GM19395 (cell line): ENCODE measurements at regions not wholly inside any gene's neighbourhood (a gene's known extent, or its start where the extent isn't known, plus 50 kb on each side); places are given as distances from the start of the nearest gene placed in this dataset.
"Not testable (repeated sequence)": the region's sequence is repeated elsewhere in the genome, so short reads cannot be mapped to it uniquely, and the experiment has no call there.

Experiments
- ATAC-seq: cut with Tn5 transposase; IDR thresholded peaks from one replicate; pipeline ENCODE4 v1.9.1; 2021; ENCODE audit warnings: mild to moderate bottlenecking, moderate library complexity; ENCODE audit not compliant: unreplicated experiment

DNA sequence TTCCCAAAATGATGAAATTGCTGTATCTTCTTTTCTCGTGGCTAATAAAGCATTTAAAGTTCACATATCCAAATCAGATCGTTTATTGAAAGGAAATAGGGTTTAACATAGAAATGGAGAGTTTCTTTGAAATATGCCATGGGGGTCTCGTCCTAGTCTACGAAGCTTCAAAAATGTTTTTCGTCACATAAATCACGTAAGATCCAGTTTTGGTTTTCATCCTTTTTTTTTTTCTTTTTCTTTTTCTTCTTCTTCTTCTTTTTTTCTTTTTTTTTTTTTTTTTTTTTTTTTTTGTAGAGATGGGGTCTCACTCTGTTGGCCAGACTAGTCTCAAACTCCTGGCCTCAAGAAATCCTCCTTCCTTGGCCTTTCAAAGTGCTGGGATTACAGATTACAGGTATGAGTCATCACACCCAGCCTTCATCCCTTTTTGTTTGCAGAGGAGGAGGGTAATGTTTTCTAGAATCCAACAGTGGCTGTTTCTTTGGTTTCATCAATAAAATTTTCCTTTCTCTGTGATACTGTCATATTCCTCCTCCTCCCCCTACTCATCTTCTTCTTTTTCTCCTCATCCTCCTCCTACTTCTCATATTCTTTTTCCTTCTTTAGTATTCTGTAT, 94.7 kb upstream of the LOC128125822 start:
- ATAC-seq: no peak

DNA sequence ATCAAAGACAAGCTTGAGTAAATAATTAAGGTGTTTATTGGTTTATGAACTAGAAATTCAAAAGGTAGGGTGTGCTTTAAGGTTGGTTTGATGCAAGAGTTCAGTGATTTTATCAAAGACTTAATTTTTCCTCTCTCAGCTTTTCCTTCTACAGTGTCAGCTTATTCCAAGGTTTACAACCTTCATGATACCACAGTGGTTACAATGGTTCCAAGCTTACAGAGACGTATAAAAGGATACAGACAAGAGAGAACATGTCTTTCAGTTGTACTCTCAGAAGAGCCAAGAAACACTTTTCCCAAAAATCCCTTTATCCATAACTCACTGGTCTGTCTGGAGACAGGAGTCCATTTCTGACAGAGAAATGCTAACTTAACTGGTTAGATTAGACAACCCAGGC, 93.5 kb upstream of the LOC128125822 start:
- ATAC-seq: no peak

DNA sequence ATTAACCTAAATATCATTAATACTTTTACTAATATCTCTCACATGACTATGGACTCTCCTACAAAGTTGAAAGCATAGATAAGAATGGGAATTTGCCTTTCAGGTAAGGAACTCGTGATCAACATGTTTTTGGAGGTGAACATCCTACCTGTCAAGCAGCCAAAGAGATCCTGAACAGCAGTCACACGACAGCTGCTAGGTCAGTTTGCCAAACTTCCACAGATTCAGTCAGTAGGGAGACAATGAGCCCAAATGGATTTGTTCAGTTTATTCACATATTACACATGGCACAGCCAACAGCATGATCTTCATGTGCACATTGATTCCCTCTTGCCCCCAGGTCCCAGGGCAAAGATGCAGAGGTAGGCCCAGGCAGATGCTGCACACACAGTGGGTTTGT, 86.1 kb upstream of the LOC128125822 start:
- no peak for ATAC-seq

DNA sequence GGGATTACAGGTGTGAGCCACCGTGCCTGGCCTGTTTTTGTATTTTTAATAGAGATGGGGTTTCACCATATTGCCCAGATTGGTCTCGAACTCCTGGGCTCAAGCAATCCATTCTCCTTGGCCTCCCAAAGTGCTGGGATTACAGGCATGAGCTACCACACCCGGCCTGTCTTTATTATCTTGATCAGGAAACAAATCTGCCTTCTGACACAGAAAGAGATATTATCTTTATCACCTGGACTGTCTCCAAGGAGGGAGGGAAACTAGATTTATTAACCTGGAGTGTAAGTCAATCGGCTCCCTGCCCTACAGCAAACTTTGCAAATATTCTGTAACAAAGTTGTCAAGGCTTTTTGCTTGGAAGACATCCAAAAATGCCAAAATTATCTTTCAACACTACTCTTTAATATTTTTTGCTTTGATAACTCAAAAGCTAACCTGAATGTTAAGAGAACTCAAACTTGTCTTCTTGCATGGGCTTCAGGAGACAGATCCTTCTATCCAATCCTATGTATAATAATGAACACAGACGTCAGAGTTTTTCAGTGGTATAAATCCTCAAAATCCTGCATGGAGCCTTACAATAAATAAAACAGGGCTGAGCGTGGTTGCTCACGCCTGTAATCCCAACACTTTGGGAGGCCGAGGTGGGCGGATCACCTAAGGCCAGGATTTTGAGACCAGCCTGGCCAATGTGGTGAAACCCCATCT, 85.0 kb upstream of the LOC128125822 start:
- no peak for ATAC-seq

DNA sequence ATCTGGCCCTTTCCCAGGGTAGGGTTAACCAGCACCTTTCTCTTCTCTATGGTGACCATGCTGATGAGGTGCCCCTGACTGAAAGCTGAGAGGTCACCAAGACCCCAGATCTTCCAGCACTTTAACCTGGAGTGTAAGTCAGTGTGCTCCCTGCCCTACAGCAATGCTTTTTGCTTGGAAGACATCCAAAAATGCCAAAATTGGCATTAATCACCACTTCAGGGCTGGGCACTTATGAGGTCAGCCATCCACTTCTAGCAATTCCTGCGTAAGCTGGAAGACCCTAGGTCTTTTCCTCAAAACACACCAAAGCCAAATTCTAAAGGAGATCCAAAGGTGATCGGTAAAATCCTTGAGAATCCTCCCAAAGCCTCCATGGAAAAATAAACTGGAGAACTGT, 81.2 kb upstream of the LOC128125822 start:
- ATAC-seq: no peak

DNA sequence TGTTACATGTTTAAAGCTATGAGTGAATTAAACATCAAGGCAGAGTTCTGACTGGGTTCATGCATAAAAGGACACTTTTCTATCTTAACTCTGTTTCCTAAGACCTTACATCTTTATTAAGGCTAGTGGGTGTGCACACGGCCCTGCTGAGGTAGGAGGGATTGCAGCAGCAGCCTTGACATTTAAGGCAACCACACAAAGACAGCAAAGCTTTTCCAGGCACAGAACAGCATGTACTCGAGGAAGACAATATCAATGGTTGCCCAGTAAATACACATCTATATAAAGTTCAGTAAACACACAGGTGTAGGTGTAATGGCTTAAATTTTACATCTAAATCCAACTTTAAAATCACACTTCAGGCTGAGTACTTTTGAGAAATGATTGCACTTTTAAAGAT, 79.8 kb upstream of the LOC128125822 start:
- no peak for ATAC-seq

DNA sequence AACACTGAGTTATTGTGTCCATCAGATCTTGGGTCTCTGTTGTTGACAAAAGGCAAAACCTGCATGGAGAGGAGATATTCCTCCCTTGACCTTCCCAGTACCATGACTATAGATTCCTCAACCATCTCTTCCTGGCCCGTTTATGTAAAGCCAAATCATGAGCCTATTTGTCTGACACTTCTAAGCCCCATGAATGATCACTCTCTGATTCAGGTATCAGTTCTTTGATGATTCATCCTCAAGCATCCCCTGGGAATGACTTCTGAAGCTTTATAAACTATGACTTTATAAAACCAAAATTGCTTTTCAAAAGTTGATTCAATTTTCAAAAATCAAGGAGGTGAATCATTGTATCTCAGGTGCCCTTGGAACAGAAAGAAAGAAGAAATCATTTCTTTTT, 78.7 kb upstream of the LOC128125822 start:
- ATAC-seq: no peak

DNA sequence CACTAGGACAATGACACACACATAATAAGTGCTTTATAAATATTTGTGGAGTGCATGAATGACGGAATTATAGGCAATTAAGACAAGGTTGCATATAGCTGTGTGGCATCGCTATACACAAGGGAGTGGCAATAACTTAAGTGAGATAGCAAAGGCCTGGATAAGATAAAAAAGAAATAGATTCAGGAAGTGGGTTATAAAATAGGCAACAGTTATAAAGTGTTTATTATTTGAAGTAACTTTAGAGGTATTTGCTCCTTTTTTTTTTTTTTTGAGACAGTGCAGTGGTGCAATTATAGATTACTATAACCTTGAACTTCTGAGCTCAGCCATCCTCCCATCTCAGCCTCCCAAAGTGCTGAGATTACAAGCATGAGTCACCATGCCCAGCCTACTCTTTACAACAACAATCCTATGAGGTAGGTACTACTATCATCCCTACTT, 75.9 kb upstream of the LOC128125822 start:
- ATAC-seq: no peak

DNA sequence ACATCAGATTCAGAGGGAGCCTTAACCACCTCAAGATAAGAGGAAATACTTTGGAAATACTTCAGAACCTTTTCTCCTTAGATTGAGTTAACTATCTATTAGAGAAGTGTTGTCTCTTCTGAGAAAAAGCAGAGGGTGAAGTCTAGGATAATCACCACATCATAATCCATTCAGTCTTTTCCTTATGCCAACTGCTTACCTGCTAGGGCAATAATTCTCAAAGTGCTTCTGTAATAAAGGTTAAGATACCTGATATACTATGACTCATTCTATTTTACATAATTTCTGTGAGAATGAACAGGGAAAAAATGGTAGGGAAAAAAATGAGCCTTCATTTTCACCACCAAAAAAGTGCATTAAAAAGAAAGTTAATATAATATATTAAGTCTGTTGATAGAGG, 70.1 kb upstream of the LOC128125822 start:
- ATAC-seq: no peak

DNA sequence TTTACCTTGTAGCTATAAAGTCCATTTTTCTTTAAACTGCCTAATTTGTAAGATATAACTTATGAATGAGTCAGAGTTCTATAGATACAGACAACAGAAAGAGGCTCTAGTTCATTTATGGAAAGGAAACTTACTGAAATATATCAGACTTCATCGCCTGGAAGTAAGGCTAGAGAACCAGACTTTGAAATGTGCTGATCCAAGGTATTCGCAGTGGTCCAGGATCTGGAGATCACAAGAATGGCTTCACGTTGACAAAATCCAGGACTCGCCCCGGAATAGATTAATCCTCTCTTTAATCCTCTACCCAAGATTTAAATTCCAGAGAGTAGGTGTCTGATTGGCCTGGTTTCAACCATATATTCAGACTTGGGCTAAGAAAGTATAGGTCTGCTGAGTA, 69.1 kb upstream of the LOC128125822 start:
- ATAC-seq: no peak

DNA sequence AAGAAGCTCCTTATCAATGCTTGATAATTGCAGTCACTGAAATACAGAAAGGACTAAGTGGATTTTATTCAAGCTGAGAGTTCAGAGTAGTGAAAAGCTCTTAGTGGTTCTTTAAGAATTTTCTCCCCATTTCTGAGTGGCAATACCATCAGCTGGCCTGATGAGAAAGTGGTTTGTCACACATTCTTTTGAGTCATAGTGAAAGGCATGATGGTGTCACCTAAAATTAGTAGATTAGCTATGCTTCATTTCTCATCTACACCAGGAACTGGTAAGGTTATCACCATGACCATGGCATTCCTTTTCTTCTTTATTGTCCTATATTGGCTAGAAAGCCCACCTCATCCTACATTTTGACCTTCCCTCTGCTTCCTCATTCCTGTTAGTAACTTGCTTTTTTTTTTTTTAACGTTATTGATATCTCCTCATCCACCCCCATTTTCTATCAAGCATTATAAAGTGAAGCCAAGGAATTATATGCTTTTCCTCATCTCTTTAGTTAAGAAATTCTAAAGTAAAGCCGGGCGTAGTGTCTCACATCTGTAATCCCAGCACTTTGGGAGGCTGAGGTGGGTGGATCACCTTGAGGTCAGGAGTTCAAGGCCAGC, 67.4 kb upstream of the LOC128125822 start:
- ATAC-seq: peak; percentile 98

DNA sequence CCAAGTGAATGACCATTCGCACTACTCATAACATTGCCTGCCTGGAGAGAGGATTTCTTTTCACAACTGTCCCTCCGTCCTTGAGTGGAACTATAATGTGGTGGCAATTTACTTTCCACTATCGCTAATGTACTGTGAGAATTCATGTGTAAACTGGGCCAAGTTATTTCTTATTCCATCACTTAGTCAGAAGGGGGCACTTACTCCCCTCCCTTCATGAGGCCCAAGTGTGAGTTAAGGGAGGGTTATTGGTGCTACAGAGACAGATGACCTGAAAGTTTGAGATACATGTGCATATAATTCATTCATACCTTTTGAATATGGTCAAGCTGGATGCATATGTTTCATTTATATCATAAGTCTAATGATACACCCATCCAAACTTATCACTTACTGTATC, 65.2 kb upstream of the LOC128125822 start:
- no peak for ATAC-seq

DNA sequence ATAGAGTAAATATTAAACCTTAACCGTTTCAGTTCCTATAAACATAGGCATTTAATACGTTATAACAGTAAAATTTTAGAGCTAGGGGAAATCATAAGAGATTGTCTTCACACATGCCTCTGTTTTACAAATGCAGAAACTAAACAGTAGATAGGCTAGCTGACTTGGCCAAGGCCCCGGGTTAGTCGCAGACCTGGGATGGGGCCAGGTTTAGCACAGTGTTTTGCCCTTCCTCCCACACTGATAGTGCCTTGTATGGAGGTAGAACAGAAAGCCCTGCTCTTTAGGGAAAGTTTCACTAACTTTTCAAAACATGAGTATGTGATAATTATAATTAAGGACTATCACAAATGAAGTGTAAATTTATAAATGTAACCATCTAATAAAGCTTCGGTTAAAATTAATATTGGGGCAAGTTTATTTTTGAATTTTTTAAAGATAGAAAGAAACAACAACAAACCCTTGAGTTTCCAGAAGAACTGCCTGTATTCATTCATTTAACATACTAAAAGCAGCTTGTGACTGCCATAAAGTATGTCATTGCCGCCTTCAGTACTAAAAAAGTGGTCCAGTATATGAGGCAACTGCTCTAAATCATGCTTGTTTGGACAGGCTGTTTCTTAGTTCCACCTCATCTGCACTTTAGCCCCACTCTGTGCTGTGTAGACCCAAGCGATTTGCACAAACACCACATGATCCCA, 62.5 kb upstream of the LOC128125822 start:
- ATAC-seq: peak; percentile 40

DNA sequence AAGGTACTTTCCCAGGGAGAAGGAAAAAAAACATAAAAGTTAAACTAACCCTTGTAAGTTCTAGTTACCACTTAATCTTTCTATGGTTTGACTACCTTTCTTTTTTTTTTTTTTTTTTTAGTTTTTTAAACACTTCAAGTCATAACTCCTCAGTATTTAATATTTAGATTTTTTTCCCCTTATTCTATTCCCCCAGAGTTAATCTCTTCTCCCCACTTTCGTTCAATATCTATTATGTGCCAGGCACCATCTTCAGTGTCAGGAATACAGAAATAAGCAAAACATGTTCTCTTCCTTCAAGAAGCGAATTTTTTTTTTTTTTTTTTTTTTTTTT, 62.0 kb upstream of the LOC128125822 start:
- no peak for ATAC-seq

DNA sequence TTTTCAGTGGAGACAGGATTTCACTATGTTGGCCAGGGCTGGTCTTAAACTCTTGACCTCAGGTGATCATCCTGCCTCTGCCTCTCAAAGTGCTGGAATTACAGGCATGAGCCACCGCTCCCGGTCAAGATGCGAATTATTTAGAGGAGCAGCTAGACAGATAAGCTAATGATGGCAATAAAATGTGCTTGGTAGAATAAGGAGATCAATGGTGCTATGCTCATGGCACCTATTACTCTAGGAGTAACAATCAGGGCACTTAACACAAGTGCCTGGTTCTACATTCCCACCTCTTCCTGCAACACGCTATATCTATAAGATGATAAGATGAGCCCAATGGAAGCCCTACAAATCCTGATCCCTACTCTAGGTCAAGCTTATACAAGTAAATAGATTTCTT, 61.4 kb upstream of the LOC128125822 start:
- ATAC-seq: no peak

DNA sequence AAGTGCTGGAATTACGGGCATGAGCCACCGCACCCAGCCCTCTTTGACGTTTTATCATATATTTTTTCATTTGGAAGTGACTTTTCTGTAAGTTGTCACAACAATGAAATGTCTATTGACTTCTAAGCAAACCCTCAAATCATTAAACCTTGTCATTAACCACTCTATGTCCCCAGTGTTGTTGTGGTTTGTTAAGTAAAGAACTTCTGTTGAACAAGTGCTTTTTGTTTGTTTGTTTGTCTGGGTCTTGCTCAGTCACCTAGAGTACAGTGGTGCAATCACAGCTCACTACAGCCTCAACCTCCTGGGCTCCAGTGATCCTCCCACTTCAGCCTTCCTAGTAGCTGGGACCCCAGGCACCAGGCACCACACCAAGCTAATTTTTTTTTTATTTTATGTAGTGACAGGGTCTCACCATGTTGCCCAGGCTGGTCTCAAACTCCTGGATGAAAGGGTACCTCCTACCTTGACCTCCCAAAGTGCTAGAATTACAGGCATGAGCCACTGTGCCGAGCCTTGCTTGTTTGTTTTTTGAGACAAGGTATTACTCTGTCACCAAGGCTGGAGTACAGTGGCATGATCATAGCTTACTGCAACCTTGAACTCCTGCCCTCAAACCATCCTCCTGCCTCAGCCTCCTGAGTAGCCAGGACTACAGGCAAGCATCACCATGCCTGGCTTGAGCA, 57.6 kb upstream of the LOC128125822 start:
- ATAC-seq: no peak

DNA sequence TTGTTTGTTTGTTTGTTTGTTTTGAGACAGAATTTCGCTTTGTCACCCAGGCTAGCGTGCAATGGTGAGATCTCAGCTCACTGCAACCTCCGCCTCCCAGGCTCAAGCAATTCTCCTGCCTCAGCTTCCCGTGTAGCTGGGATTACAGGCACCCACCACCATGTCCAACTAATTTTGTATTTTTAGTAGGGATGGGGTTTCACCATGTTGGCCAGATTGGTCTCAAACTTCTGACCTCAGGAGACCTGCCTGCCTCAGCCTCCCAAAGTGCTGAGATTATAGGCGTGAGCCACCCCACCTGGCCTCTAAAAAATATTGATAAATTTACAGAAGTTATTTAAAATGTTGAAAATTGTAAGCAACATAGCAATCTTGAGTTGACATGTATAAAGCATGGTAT, 57.1 kb upstream of the LOC128125822 start:
- not testable (repeated sequence) for ATAC-seq

DNA sequence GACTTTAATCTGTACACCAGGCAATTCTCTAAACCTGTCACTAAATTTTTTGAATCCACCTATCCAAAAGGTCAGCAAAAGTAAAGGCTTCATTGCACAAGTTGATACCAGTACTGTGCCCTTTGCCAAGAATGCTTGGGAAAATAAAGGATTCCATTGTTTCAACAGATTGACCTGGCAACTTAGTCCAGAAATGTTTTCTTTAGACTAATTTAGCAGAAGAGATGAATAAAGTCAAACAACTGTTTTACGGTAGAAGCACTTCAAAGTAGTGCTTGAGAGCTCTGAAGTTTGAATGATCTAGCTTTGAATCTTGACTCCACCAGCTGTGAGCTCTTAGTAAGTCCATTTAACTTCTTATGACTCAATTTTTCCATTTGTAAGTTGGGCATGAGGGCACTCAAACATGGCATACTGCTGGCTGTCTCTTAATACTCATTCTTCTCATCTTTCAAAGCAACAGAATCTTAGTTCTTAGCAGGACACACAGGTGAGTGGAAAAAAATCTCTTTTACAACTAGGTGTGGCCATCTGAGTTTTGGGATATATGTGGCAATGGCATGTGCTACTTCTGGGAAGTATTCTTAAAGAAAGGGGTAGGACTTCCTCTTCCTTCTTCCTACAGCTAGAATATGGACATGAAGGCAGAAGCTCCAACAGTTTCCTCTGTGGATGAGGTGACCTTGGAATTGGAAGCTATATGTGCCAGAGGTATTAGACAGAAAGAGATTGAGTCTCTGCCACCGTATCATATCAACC, 55.9 kb upstream of the LOC128125822 start:
- no peak for ATAC-seq

DNA sequence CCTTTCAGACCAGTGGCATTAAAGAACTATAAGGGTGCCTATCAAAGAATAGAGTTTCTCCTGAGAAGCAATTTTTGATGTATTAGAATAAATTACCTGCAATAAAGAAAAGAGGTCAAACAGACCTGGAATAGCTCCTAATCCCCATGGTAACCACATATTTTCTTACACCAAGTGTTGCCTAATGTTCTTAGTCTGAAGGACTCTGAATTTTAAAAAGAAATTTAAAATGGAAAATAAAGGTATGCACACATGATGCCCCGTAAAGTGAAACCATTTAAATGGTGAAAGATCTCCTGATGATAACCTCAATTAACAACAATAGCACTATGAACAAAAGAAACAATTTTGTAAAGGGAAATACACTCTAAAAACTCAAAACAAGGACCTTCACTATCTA, 55.1 kb upstream of the LOC128125822 start:
- ATAC-seq: no peak

DNA sequence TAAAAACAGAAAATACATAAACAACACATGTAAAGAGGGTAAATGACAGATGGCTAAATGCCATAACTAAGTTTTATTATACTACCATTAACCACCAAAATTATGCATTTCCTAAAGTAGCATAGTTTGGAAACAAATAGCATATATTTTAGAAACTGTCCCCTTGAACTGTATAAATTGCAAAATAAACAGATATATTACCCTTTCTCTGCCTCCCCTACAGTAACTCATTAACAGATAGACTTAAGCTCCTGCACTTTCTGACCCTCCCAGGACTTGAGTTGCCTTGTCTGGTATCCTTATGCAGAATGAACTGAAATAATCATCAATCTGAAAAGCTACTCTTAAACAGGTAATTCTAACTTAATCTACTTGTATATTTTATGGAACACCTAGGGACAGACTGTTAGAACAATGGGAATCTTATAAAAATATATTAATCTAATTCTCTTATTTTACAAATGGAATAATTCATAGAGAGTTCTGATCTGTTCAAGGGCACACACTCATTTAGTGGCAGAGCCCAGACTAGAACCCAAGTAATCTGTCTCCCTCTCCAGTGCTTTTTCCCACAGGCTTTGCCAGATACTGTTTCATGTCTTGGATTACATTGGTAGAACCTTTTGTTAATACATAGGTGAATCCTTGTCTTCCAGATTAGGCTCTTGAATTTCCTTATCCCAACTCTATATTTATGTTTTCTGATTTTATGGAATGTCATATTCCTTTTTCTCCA, 50.6 kb upstream of the LOC128125822 start:
- ATAC-seq: no peak
